Liver (tissue), 8 donors: ENCODE measurements at regions not wholly inside any gene's neighbourhood (a gene's known extent, or its start where the extent isn't known, plus 50 kb on each side); places are given as distances from the start of the nearest gene placed in this dataset.

Source experiments
- DNase-seq: peaks from one replicate; pipeline ENCODE4 v3.0.0-alpha.2; 2017; ENCODE audit warnings: low spot score
- H3K27ac ChIP-seq, 2 donors: one replicate each; pipeline ENCODE4 v1.7.0; 2013; ENCODE audit warnings: inconsistent platforms in 2 of 2, low read length in 2 of 2, control low read depth in 1 of 2, low read depth in 1 of 2, mild to moderate bottlenecking in 1 of 2
- H3K27me3 ChIP-seq, 4 donors: one replicate each; pipeline versions ENCODE4 v1.6.1 to v1.7.0; 2013; ENCODE audit warnings: low read length in 3 of 4, inconsistent platforms in 1 of 4, mild to moderate bottlenecking in 1 of 4, moderate library complexity in 1 of 4; ENCODE audit not compliant: control insufficient read depth in 4 of 4, insufficient read depth in 4 of 4
- H3K36me3 ChIP-seq, 4 donors: one replicate each; pipeline versions ENCODE4 v1.6.1 to v1.7.0; 2013; ENCODE audit warnings: low read length in 3 of 4, mild to moderate bottlenecking in 3 of 4, low read depth in 1 of 4, moderate library complexity in 1 of 4; ENCODE audit not compliant: control insufficient read depth in 4 of 4, insufficient read depth in 3 of 4
- H3K4me1 ChIP-seq, 4 donors: one replicate each; pipeline versions ENCODE4 v1.6.1 to v1.7.0; 2013; ENCODE audit warnings: low read length in 3 of 4, mild to moderate bottlenecking in 3 of 4, moderate library complexity in 1 of 4; ENCODE audit not compliant: control insufficient read depth in 4 of 4, insufficient read depth in 4 of 4
- H3K4me3 ChIP-seq, 3 donors: one replicate each; pipeline versions ENCODE4 v1.6.1 to v1.7.0; 2013; ENCODE audit warnings: low read length in 3 of 3, control low read depth in 1 of 3, low read depth in 1 of 3, mild to moderate bottlenecking in 1 of 3
- H3K9ac ChIP-seq, 2 donors: one replicate each; pipeline ENCODE4 v1.7.0; 2013; ENCODE audit warnings: low read length in 2 of 2, mild to moderate bottlenecking in 2 of 2, moderate library complexity in 2 of 2, control low read depth in 1 of 2, low read depth in 1 of 2
- H3K9me3 ChIP-seq, 4 donors: one replicate each; pipeline versions ENCODE4 v1.6.1 to v1.7.0; 2013; ENCODE audit warnings: low read length in 3 of 4; ENCODE audit not compliant: control insufficient read depth in 4 of 4
- FOXA1 ChIP-seq: IDR thresholded peaks from 2 replicates; pipeline ENCODE4 v1.6.1; 2016; ENCODE audit warnings: antibody characterized with exemption
- GABPA ChIP-seq, 2 donors: IDR thresholded peaks in 1 of 2; conservative IDR thresholded peaks in 1 of 2; 2 replicates each; pipeline ENCODE4 v1.6.1; 2016; ENCODE audit warnings: antibody characterized with exemption in 2 of 2, mild to moderate bottlenecking in 1 of 2, moderate library complexity in 1 of 2
- HNF4A ChIP-seq, 2 donors: conservative IDR thresholded peaks; 2 replicates each; pipeline ENCODE4 v1.6.1; 2016; ENCODE audit warnings: antibody characterized with exemption in 2 of 2, mild to moderate bottlenecking in 2 of 2
- HNF4G ChIP-seq: IDR thresholded peaks from 2 replicates; pipeline ENCODE4 v1.6.1; 2016; ENCODE audit warnings: antibody characterized with exemption
- JUND ChIP-seq, 2 donors: IDR thresholded peaks; 2 replicates each; pipeline ENCODE4 v1.6.1; 2016; ENCODE audit warnings: antibody characterized with exemption in 2 of 2
- RAD21 ChIP-seq, 2 donors: IDR thresholded peaks; 2 replicates each; pipeline ENCODE4 v1.6.1; 2016; ENCODE audit warnings: antibody characterized with exemption in 2 of 2, mild to moderate bottlenecking in 2 of 2
- RXRA ChIP-seq, 2 donors: IDR thresholded peaks; 2 replicates each; pipeline ENCODE4 v1.6.1; 2017 to 2018; ENCODE audit warnings: antibody characterized with exemption in 2 of 2, mild to moderate bottlenecking in 1 of 2
- SP1 ChIP-seq: IDR thresholded peaks from 2 replicates; pipeline ENCODE4 v1.6.1; 2018; ENCODE audit warnings: antibody characterized with exemption, mild to moderate bottlenecking
- YY1 ChIP-seq: IDR thresholded peaks from 2 replicates; pipeline ENCODE4 v1.6.1; 2016; ENCODE audit warnings: antibody characterized with exemption, mild to moderate bottlenecking
- WGBS: extraction: QIAGEN DNeasy Blood & Tissue Kit; methylation state at CpG from one replicate; pipeline ENCODE4 v1.1.7; 2013; 5-methylcytosine and 5-hydroxymethylcytosine counted together
- TF ChIP-seq, protein P1 (sequence below): IDR thresholded peaks from 2 replicates; pipeline ENCODE4 v1.6.1; 2016; ENCODE audit warnings: antibody characterized with exemption
- TF ChIP-seq, protein P2 (sequence below): fragments of 150-350 bp; IDR thresholded peaks from 2 replicates; pipeline ENCODE4 v1.5.1; 2017; ENCODE audit warnings: improper control_type of control experiment, low read depth, low read length; ENCODE audit not compliant: missing input control
- TF ChIP-seq, protein P3 (sequence below): IDR thresholded peaks from 2 replicates; pipeline ENCODE4 v1.6.1; 2016; ENCODE audit warnings: antibody characterized with exemption, mild to moderate bottlenecking
- TF ChIP-seq, protein P4 (sequence below): IDR thresholded peaks from 2 replicates; pipeline ENCODE4 v1.6.1; 2016; ENCODE audit warnings: antibody characterized with exemption
- TF ChIP-seq, protein P5 (sequence below): IDR thresholded peaks from 2 replicates; pipeline ENCODE4 v1.6.1; 2016; ENCODE audit warnings: antibody characterized with exemption
- donor health status: healthy.
- donor health status: healthy.
- donor health status: healthy.
- donor health status: healthy.
- donor health status: healthy.

DNA sequence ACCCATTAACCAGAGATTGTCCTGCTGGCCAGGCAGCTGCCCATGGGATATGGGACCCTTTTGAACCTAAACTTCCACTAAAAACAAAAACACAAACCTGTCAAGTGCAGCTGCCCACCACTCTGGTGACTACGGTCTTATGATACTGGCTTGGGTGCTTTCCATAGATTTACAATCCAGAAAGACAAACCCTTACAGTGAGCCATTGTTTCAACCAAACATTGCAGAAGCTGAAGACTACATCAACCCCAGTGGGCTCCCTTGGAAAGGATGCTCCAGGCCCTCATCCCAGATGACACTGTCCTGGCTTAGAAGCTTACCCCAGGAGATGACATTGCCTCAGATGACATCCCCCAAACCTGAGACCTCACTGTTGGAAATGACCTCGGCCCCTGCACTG lies 56.9 kb upstream of the WNT11 start:
- WGBS = 93% methylated on average over 2 of the region's 2 CpGs
- TF ChIP-seq, protein P1, sequence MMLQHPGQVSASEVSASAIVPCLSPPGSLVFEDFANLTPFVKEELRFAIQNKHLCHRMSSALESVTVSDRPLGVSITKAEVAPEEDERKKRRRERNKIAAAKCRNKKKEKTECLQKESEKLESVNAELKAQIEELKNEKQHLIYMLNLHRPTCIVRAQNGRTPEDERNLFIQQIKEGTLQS = no peak
- TF ChIP-seq, protein P2, sequence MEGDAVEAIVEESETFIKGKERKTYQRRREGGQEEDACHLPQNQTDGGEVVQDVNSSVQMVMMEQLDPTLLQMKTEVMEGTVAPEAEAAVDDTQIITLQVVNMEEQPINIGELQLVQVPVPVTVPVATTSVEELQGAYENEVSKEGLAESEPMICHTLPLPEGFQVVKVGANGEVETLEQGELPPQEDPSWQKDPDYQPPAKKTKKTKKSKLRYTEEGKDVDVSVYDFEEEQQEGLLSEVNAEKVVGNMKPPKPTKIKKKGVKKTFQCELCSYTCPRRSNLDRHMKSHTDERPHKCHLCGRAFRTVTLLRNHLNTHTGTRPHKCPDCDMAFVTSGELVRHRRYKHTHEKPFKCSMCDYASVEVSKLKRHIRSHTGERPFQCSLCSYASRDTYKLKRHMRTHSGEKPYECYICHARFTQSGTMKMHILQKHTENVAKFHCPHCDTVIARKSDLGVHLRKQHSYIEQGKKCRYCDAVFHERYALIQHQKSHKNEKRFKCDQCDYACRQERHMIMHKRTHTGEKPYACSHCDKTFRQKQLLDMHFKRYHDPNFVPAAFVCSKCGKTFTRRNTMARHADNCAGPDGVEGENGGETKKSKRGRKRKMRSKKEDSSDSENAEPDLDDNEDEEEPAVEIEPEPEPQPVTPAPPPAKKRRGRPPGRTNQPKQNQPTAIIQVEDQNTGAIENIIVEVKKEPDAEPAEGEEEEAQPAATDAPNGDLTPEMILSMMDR = no peak
- TF ChIP-seq RAD21 (IDR thresholded peaks at IDR 0.05) = no peak
- no peak for TF ChIP-seq GABPA (IDR thresholded peaks at IDR 0.05 in 1 of 2, conservative IDR thresholded peaks at IDR 0.05 in 1 of 2)
- no peak for TF ChIP-seq HNF4G
- TF ChIP-seq, protein P3, sequence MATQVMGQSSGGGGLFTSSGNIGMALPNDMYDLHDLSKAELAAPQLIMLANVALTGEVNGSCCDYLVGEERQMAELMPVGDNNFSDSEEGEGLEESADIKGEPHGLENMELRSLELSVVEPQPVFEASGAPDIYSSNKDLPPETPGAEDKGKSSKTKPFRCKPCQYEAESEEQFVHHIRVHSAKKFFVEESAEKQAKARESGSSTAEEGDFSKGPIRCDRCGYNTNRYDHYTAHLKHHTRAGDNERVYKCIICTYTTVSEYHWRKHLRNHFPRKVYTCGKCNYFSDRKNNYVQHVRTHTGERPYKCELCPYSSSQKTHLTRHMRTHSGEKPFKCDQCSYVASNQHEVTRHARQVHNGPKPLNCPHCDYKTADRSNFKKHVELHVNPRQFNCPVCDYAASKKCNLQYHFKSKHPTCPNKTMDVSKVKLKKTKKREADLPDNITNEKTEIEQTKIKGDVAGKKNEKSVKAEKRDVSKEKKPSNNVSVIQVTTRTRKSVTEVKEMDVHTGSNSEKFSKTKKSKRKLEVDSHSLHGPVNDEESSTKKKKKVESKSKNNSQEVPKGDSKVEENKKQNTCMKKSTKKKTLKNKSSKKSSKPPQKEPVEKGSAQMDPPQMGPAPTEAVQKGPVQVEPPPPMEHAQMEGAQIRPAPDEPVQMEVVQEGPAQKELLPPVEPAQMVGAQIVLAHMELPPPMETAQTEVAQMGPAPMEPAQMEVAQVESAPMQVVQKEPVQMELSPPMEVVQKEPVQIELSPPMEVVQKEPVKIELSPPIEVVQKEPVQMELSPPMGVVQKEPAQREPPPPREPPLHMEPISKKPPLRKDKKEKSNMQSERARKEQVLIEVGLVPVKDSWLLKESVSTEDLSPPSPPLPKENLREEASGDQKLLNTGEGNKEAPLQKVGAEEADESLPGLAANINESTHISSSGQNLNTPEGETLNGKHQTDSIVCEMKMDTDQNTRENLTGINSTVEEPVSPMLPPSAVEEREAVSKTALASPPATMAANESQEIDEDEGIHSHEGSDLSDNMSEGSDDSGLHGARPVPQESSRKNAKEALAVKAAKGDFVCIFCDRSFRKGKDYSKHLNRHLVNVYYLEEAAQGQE = no peak
- no peak for TF ChIP-seq HNF4A (conservative IDR thresholded peaks at IDR 0.05)
- TF ChIP-seq, protein P4, sequence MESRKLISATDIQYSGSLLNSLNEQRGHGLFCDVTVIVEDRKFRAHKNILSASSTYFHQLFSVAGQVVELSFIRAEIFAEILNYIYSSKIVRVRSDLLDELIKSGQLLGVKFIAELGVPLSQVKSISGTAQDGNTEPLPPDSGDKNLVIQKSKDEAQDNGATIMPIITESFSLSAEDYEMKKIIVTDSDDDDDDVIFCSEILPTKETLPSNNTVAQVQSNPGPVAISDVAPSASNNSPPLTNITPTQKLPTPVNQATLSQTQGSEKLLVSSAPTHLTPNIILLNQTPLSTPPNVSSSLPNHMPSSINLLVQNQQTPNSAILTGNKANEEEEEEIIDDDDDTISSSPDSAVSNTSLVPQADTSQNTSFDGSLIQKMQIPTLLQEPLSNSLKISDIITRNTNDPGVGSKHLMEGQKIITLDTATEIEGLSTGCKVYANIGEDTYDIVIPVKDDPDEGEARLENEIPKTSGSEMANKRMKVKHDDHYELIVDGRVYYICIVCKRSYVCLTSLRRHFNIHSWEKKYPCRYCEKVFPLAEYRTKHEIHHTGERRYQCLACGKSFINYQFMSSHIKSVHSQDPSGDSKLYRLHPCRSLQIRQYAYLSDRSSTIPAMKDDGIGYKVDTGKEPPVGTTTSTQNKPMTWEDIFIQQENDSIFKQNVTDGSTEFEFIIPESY = no peak
- TF ChIP-seq RXRA (IDR thresholded peaks at IDR 0.05) = no peak
- no peak for TF ChIP-seq SP1
- Histone ChIP-seq H3K9ac (no peak overlapping the region), H3K27ac (no peak overlapping the region), H3K4me3 (no peak overlapping the region), H3K27me3 (no peaks in the 10 kb centered on the region), H3K36me3 (no peaks in the 10 kb centered on the region), H3K9me3 (no peaks in the 10 kb centered on the region), H3K4me1 (no peaks in the 10 kb centered on the region)
- no peak for DNase-seq

DNA sequence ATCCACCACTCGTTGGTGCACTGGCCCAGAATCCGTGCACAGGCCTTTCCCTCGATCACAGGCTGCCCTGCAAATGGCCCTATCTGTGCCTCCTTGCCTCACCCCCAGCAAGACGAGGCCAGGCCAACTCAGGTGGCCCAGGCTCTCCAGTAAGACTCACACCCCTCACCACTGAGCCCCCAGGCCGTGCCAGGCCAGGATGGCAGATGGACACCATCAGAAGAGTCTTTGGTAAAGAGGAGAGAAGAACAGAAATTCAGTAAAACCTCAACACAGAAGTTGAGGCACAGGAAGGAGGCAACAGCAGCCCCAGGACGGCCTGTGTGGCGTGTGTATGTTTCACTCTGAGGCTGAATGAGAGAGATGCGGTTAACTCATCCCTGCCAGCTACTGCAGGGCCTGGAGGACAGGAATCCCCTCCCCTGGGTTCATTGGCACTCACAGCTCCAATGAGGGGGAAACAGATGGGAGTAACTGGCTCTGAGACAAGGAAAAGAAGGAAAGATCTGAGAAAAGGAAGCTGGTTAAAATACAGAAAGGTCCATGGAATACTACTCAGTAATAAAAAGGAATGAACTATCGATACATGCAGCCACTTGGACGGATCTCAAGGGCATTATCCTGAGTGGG lies 54.1 kb upstream of the WNT11 start:
- Histone ChIP-seq H3K4me1 (no peaks in the 10 kb centered on the region), H3K36me3 (no peaks in the 10 kb centered on the region), H3K27me3 (no peaks in the 10 kb centered on the region), H3K4me3 (no peak overlapping the region), H3K9ac (no peak overlapping the region), H3K27ac (no peak overlapping the region), H3K9me3 (no peaks in the 10 kb centered on the region)
- DNase-seq = no peak
- 90% methylated on average over 10 of the region's 10 CpGs for WGBS
- TF ChIP-seq HNF4A (conservative IDR thresholded peaks at IDR 0.05) (no peak), GABPA (IDR thresholded peaks at IDR 0.05 in 1 of 2, conservative IDR thresholded peaks at IDR 0.05 in 1 of 2) (no peak), JUND (IDR thresholded peaks at IDR 0.05) (no peak), HNF4G (no peak), FOXA1 (no peak), SP1 (no peak), YY1 (no peak)
- TF ChIP-seq, protein P3 = no peak
- TF ChIP-seq, protein P2 = no peak
- TF ChIP-seq, protein P5, sequence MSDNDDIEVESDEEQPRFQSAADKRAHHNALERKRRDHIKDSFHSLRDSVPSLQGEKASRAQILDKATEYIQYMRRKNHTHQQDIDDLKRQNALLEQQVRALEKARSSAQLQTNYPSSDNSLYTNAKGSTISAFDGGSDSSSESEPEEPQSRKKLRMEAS = no peak
- TF ChIP-seq, protein P4 = no peak
